Endothelial cell of umbilical vein (primary cell): ENCODE measurements at regions not wholly inside any gene's neighbourhood (a gene's known extent, or its start where the extent isn't known, plus 50 kb on each side); places are given as distances from the start of the nearest gene placed in this dataset.

Experiments
- BruUV-seq: library from RNA; stranded (reverse); fragments of 400-500 nt; replicated peaks from 2 replicates; lab custom pipeline; 2021; lab: Mats Ljungman, UMichigan
- CTCF ChIA-PET: fragments of 300-600, 350-600 bp; sonication (Branson Sonifier 250); formaldehyde crosslinking; loops from one replicate; lab custom pipeline; 2021; ENCODE audit warnings: antibody characterized with exemption, inconsistent platforms; lab: Charles Lee
- POLR2A ChIA-PET: fragments of 300-600, 350-600 bp; sonication (Branson Sonifier 250); formaldehyde crosslinking; loops from one replicate; lab custom pipeline; 2021; ENCODE audit warnings: antibody characterized with exemption, inconsistent platforms; lab: Charles Lee
- DNase-seq: peaks from one replicate; pipeline ENCODE4 v3.0.0-alpha.2; 2011; ENCODE audit warnings: low read depth, low spot score
- FAIRE-seq: peaks from 2 replicates; lab custom pipeline; 2011; peaks lifted over from hg19 to GRCh38; lab: Jason Lieb, UNC
- H2AFZ ChIP-seq: 2 replicates; pipeline ENCODE4 v1.6.0; 2012; ENCODE audit warnings: low read depth, low read length, control low read depth, inconsistent platforms
- H3K27ac ChIP-seq: 2 replicates; pipeline ENCODE4 v1.5.1; 2011; ENCODE audit warnings: low read depth, mild to moderate bottlenecking, control low read depth, low read length, moderate library complexity; ENCODE audit not compliant: insufficient read depth
- H3K27me3 ChIP-seq, 2 experiments: 2 replicates each; pipeline versions ENCODE4 v1.6.0 to v1.6.1; 2011; ENCODE audit warnings: low read length in 2 of 2, mixed read lengths in 1 of 2; ENCODE audit not compliant: control insufficient read depth in 2 of 2, insufficient read depth in 2 of 2
- H3K36me3 ChIP-seq, 2 experiments: 2 replicates in 1 of 2; 3 replicates in 1 of 2; pipeline ENCODE4 v1.5.1; 2011; ENCODE audit warnings: low read length in 2 of 2, mild to moderate bottlenecking in 1 of 2, moderate library complexity in 1 of 2; ENCODE audit not compliant: control insufficient read depth in 2 of 2, insufficient read depth in 2 of 2; ENCODE audit errors: extremely low read depth in 1 of 2
- H3K4me1 ChIP-seq: 3 replicates; pipeline ENCODE4 v1.5.1; 2011; ENCODE audit warnings: mild to moderate bottlenecking, low read length; ENCODE audit not compliant: control insufficient read depth, insufficient read depth; ENCODE audit errors: extremely low read depth
- H3K4me2 ChIP-seq: 2 replicates; pipeline ENCODE4 v1.6.1; 2011; ENCODE audit warnings: low read length, control low read depth, mixed read lengths; ENCODE audit not compliant: insufficient read depth
- H3K4me3 ChIP-seq, 3 experiments: fragments of 200-600 bp in 1 of 3; sonication (generic), shearing (Covaris generic) in 1 of 3; replicated peaks in 1 of 3; 2 replicates each; pipeline ENCODE4 v1.5.1; 2011 to 2016; ENCODE audit warnings: control low read depth in 3 of 3, low read length in 3 of 3, mild to moderate bottlenecking in 2 of 3, inconsistent platforms in 1 of 3, low read depth in 1 of 3, moderate library complexity in 1 of 3; ENCODE audit not compliant: insufficient read depth in 1 of 3
- H3K79me2 ChIP-seq: 2 replicates; pipeline ENCODE4 v1.6.0; 2012; ENCODE audit warnings: low read length, inconsistent platforms; ENCODE audit not compliant: control insufficient read depth, insufficient read depth
- H3K9ac ChIP-seq: replicated peaks from 2 replicates; pipeline ENCODE3; 2011; ENCODE audit warnings: low read length, control low read depth; ENCODE audit not compliant: insufficient read depth; ENCODE audit errors: extremely low read depth
- H3K9me1 ChIP-seq: replicated peaks from 3 replicates; pipeline ENCODE4 v1.6.0; 2011; ENCODE audit warnings: mild to moderate bottlenecking, low read length; ENCODE audit not compliant: control insufficient read depth, insufficient read depth; ENCODE audit errors: extremely low read depth
- H3K9me3 ChIP-seq: replicated peaks from 2 replicates; pipeline ENCODE4 v1.5.1; 2012; ENCODE audit warnings: low read length, inconsistent platforms; ENCODE audit not compliant: control insufficient read depth, insufficient read depth
- H4K20me1 ChIP-seq: replicated peaks from 2 replicates; pipeline ENCODE3; 2011; ENCODE audit warnings: mild to moderate bottlenecking, low read length; ENCODE audit not compliant: control insufficient read depth, insufficient read depth; ENCODE audit errors: extremely low read depth
- GATA2 ChIP-seq: IDR thresholded peaks from 2 replicates; pipeline ENCODE4 v1.7.0; 2011; ENCODE audit warnings: low read depth, mild to moderate bottlenecking, moderate library complexity, mixed read lengths, low read length; ENCODE audit not compliant: insufficient read length, insufficient read depth
- JUN ChIP-seq: IDR thresholded peaks from 2 replicates; pipeline ENCODE4 v1.6.1; 2011; ENCODE audit warnings: borderline replicate concordance, low read depth; ENCODE audit not compliant: insufficient read length, insufficient read depth
- POLR2A ChIP-seq: IDR thresholded peaks from 2 replicates; pipeline ENCODE4 v1.6.1; 2012; ENCODE audit warnings: low read depth, mild to moderate bottlenecking, control low read depth, low read length
- POLR2AphosphoS5 ChIP-seq: IDR thresholded peaks from 2 replicates; pipeline ENCODE4 v1.6.1; 2012; ENCODE audit warnings: low read depth, mild to moderate bottlenecking, control low read depth, low read length, moderate library complexity; ENCODE audit not compliant: insufficient read depth
- dilution Hi-C: fragments of 300-500 bp; cut with MboI; formaldehyde crosslinking; loops from one replicate; pipeline ENCODE4 v1.15.0; 2019; ENCODE audit warnings: low sequenced_read_pairs; ENCODE audit not compliant: extremely low pct_ligation_motif_present
- intact Hi-C: fragments of 100-400 bp; cut with micrococcal nuclease; formaldehyde crosslinking; loops from one replicate; pipeline ENCODE4 v1.10.0; 2022
- TF ChIP-seq, protein P1 (sequence below): IDR thresholded peaks from 2 replicates; pipeline ENCODE4 v1.6.1; 2011; ENCODE audit not compliant: insufficient read depth, insufficient read length
- TF ChIP-seq, protein P2 (sequence below), 2 donors: IDR thresholded peaks; 1 replicate in 1 of 2; 2 replicates in 1 of 2; pipeline ENCODE4 v1.5.1; 2011; ENCODE audit warnings: low read length in 2 of 2, mild to moderate bottlenecking in 2 of 2, moderate library complexity in 2 of 2, control low read depth in 1 of 2, inconsistent platforms in 1 of 2, low read depth in 1 of 2; ENCODE audit not compliant: insufficient read depth in 1 of 2; ENCODE audit errors: extremely low read depth in 1 of 2

DNA sequence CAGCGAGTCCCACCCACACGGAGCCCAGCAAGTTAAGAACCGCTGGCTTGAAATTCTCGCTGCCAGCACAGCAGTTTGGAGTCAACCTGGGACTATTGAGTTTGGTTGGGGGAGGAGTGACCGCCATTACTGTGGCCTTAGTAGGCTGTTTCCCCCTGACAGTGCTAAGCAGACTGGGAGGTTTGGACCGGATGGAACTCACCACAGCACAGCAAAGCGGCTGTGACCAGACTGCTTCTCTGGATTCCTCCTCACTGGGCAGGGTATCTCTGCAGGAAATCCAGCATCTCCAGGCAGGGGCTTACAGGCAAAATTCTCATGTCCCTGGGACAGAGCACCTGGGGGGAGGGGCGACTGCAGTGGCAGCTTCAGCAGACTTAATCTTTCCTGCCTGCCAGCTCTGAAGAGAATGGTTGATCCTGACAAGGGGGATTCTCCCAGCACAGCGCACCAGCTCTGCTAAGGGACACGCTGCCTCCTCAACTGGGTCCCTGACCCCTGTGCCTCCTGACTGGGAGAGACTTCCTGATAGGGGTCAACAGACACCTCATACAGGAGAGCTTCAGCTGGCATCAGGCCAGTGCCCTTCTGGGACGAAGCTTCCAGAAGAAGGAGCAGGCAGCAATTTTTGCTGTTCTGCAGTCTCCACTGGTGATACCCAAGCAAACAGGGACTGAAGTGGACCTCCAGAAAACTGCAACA, 425.4 kb downstream of the NYAP2 start:
- H2AFZ ChIP-seq, result no peak overlapping the region
- TF ChIP-seq, protein P1, sequence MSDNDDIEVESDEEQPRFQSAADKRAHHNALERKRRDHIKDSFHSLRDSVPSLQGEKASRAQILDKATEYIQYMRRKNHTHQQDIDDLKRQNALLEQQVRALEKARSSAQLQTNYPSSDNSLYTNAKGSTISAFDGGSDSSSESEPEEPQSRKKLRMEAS, result no peak
- TF ChIP-seq, protein P2, sequence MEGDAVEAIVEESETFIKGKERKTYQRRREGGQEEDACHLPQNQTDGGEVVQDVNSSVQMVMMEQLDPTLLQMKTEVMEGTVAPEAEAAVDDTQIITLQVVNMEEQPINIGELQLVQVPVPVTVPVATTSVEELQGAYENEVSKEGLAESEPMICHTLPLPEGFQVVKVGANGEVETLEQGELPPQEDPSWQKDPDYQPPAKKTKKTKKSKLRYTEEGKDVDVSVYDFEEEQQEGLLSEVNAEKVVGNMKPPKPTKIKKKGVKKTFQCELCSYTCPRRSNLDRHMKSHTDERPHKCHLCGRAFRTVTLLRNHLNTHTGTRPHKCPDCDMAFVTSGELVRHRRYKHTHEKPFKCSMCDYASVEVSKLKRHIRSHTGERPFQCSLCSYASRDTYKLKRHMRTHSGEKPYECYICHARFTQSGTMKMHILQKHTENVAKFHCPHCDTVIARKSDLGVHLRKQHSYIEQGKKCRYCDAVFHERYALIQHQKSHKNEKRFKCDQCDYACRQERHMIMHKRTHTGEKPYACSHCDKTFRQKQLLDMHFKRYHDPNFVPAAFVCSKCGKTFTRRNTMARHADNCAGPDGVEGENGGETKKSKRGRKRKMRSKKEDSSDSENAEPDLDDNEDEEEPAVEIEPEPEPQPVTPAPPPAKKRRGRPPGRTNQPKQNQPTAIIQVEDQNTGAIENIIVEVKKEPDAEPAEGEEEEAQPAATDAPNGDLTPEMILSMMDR (IDR thresholded peaks at IDR 0.05; ENCODE audit: extremely low read depth in 1 of 2, insufficient read depth in 1 of 2, low read depth in 1 of 2, low read length in 2 of 2), result no peak
- TF ChIP-seq POLR2AphosphoS5, result no peak
- TF ChIP-seq GATA2, result no peak
- no peak for TF ChIP-seq JUN
- no peak for TF ChIP-seq POLR2A
- no peak overlapping the region for H3K27ac ChIP-seq
- CTCF ChIA-PET, result no interaction called here
- BruUV-seq, result no TSS peak
- H3K9me1 ChIP-seq, result no peaks in the 10 kb centered on the region
- no peaks in the 10 kb centered on the region for H4K20me1 ChIP-seq
- dilution Hi-C loops, result no loop called here
- DNase-seq, result no peak
- intact Hi-C loops, result no loop called here
- H3K36me3 ChIP-seq, result no peaks in the 10 kb centered on the region
- H3K79me2 ChIP-seq, result no peaks in the 10 kb centered on the region
- H3K27me3 ChIP-seq, result no peaks in the 10 kb centered on the region
- H3K4me2 ChIP-seq, result no peak overlapping the region
- no peak overlapping the region for H3K9ac ChIP-seq
- no peak for FAIRE-seq
- H3K4me3 ChIP-seq, result no peak overlapping the region
- no peaks in the 10 kb centered on the region for H3K9me3 ChIP-seq
- H3K4me1 ChIP-seq, result no peaks in the 10 kb centered on the region
- POLR2A ChIA-PET, result no interaction called here
